Gastrocnemius medialis (tissue), 4 donors: ENCODE measurements at regions not wholly inside any gene's neighbourhood (a gene's known extent, or its start where the extent isn't known, plus 50 kb on each side); places are given as distances from the start of the nearest gene placed in this dataset.
"Not testable (repeated sequence)": the region's sequence is repeated elsewhere in the genome, so short reads cannot be mapped to it uniquely, and the experiment has no call there.

Experiments
- ATAC-seq, 2 donors: fragments of 150-250 bp; one replicate each; pipeline ENCODE4 v1.9.1; 2016
- DNase-seq, 2 donors: peaks; one replicate each; pipeline ENCODE4 v3.0.0-alpha.2; 2019
- H3K27ac ChIP-seq, 4 donors: fragments of 200-600 bp; sonication (generic); 1 replicate in 1 of 4; 2 replicates in 3 of 4; pipeline ENCODE4 v1.5.1; 2016 to 2018; ENCODE audit warnings: mild to moderate bottlenecking in 2 of 4, moderate library complexity in 1 of 4
- H3K27me3 ChIP-seq, 3 donors: fragments of 200-600 bp; sonication (generic) in 2 of 3; 1 replicate in 1 of 3; 2 replicates in 2 of 3; pipeline versions ENCODE4 v1.5.1 to v1.6.0; 2016 to 2019; ENCODE audit warnings: mild to moderate bottlenecking in 1 of 3, moderate library complexity in 1 of 3
- H3K36me3 ChIP-seq, 2 donors: fragments of 200-600 bp; sonication (generic) in 1 of 2; one replicate each; pipeline ENCODE4 v1.5.1; 2017 to 2018
- H3K4me1 ChIP-seq, 2 donors: fragments of 200-600 bp; sonication (generic) in 1 of 2; one replicate each; pipeline ENCODE4 v1.5.1; 2016 to 2017; ENCODE audit warnings: mild to moderate bottlenecking in 2 of 2
- H3K4me3 ChIP-seq, 4 donors: fragments of 200-600 bp; sonication (generic) in 3 of 4; 1 replicate in 1 of 4; 2 replicates in 3 of 4; pipeline ENCODE4 v1.5.1; 2016 to 2019; ENCODE audit warnings: mild to moderate bottlenecking in 2 of 4
- H3K9me3 ChIP-seq, 3 donors: fragments of 200-600 bp; sonication (generic) in 2 of 3; 1 replicate in 1 of 3; 2 replicates in 2 of 3; pipeline ENCODE4 v1.5.1; 2016 to 2019
- POLR2A ChIP-seq, 2 donors: fragments of 450-650 bp; IDR thresholded peaks; one replicate each; pipeline ENCODE4 v1.6.1; 2017; ENCODE audit warnings: antibody characterized with exemption in 2 of 2, mild to moderate bottlenecking in 2 of 2, moderate library complexity in 2 of 2
- in situ Hi-C, 4 donors: fragments of 200-750 bp; cut with MboI; loops; one replicate each; pipeline versions ENCODE4 v1.15.0 to v1.8.0; 2017; ENCODE audit warnings: low sequenced_read_pairs in 4 of 4
- intact Hi-C: fragments of 100-400 bp; cut with DNase I; formaldehyde crosslinking; loops from one replicate; pipeline ENCODE4 v1.15.1; 2023; ENCODE audit warnings: low total_unique reads
- TF ChIP-seq, protein P1 (sequence below), 5 experiments: fragments of 450-650 bp in 3 of 5; fragments of 200-600 bp in 2 of 5; sonication (generic) in 2 of 5; IDR thresholded peaks in 4 of 5; conservative IDR thresholded peaks in 1 of 5; 1 replicate in 4 of 5; 2 replicates in 1 of 5; pipeline ENCODE4 v1.5.1; 2016 to 2019; ENCODE audit warnings: antibody characterized with exemption in 5 of 5, mild to moderate bottlenecking in 3 of 5, moderate library complexity in 3 of 5

DNA sequence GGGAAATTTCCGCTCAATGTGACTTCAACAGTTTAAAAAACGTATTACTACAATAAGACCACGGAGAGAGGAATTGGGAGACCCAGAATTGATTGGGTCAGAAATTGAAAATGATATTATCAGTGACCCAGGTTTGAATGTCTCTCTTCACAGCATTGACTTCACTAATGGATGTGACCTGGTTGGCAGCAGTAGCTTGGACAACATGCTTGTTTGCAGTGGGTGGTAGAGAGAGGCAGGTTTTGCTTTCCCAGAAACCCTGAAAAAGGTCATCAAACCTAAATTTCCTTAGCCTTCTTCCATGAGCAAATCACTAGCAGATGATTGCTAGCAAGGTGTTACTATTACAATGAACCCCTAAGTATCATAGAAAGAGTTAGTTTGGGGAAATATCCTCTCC, 89.7 kb upstream of the ANTXRL start:
- H3K27me3 ChIP-seq = no peaks in the 10 kb centered on the region
- in situ Hi-C loops = no loop called here
- no peaks in the 10 kb centered on the region for H3K4me1 ChIP-seq
- TF ChIP-seq POLR2A (IDR thresholded peaks at IDR 0.05) = no peak
- TF ChIP-seq, protein P1, sequence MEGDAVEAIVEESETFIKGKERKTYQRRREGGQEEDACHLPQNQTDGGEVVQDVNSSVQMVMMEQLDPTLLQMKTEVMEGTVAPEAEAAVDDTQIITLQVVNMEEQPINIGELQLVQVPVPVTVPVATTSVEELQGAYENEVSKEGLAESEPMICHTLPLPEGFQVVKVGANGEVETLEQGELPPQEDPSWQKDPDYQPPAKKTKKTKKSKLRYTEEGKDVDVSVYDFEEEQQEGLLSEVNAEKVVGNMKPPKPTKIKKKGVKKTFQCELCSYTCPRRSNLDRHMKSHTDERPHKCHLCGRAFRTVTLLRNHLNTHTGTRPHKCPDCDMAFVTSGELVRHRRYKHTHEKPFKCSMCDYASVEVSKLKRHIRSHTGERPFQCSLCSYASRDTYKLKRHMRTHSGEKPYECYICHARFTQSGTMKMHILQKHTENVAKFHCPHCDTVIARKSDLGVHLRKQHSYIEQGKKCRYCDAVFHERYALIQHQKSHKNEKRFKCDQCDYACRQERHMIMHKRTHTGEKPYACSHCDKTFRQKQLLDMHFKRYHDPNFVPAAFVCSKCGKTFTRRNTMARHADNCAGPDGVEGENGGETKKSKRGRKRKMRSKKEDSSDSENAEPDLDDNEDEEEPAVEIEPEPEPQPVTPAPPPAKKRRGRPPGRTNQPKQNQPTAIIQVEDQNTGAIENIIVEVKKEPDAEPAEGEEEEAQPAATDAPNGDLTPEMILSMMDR (IDR thresholded peaks at IDR 0.05 in 4 of 5, conservative IDR thresholded peaks at IDR 0.05 in 1 of 5) = no peak
- no peak for ATAC-seq
- intact Hi-C loops = no loop called here
- no peaks in the 10 kb centered on the region for H3K36me3 ChIP-seq
- H3K9me3 ChIP-seq = no peaks in the 10 kb centered on the region
- DNase-seq = no peak
- H3K4me3 ChIP-seq = no peak overlapping the region
- no peak overlapping the region for H3K27ac ChIP-seq

DNA sequence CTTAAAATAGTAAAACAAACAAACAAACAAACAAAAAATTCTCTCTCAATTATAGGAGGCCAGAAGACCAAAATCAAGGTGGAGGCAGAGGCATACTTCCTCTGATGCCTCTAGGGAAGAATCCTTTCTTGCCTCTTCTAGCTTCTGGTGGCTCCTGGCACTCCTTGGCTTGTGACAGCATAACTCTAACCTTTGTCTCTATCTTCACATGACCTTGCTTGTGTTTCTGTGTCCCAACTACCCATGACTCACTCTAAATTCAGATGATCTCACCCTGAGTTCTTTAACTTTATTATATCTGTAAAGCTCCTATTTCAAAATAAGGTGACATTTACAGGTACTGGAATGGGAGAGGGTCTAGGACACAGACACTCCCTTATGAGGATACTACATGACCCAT, 88.3 kb upstream of the ANTXRL start:
- DNase-seq (no peak), ATAC-seq (no peak)
- H3K4me1 ChIP-seq = no peaks in the 10 kb centered on the region
- no peaks in the 10 kb centered on the region for H3K36me3 ChIP-seq
- no peaks in the 10 kb centered on the region for H3K27me3 ChIP-seq
- H3K27ac ChIP-seq = no peak overlapping the region
- H3K4me3 ChIP-seq = no peak overlapping the region
- in situ Hi-C loops = no loop called here
- TF ChIP-seq, protein P1 (IDR thresholded peaks at IDR 0.05 in 4 of 5, conservative IDR thresholded peaks at IDR 0.05 in 1 of 5) = no peak
- no peak for TF ChIP-seq POLR2A (IDR thresholded peaks at IDR 0.05)
- no peaks in the 10 kb centered on the region for H3K9me3 ChIP-seq
- intact Hi-C loops = no loop called here

DNA sequence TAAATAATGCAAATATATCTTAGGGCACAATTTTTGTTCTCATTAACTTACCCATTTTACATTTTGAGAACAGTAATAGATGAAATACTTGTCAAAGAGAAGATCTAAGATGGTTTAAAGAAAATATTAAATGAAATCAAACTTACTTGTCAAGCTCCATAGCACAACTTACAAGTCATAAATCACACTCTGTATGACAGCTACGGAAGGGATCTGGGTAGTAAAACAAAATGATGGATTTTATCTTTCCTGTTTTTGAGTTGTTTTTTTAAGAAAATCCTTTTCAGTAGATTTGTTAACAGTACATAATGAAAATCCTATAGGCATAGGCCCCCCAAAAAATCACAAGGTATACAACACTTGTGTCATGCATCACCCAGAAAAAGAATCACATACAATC, 84.4 kb upstream of the ANTXRL start:
- H3K4me1 ChIP-seq, H3K4me3 ChIP-seq, intact Hi-C loops, H3K36me3 ChIP-seq, DNase-seq, in situ Hi-C loops, H3K9me3 ChIP-seq, ATAC-seq, H3K27ac ChIP-seq, H3K27me3 ChIP-seq: not testable (repeated sequence)

DNA sequence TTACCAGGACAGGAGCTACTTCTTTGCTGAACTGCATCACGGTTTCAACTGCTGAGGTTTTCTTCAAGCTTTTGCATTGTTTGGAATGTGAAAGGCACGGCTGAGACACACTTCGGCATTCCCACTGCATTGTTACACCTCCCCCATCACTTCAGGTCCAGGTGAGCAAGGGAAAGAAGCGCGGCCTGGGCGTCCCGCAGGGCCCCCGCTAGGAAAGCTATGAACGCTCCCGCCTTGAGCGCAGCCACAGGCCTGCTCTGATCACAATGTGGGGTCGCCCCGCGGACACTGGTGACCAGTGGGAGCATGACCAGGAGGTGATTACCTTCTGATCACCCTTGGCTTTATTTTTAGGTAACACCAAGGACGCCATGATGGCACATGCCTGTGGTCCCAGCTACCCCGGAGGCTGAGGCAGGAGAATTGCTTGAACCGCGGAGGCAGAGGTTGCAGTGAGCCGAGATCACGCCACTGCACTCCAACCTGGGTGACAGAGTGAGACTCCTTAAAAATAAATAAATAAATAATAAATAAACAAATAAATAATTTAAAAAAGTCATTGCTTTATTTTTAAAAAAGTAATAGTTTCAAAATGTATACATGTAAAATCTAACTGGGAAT, 82.2 kb upstream of the ANTXRL start:
- H3K4me3 ChIP-seq, ATAC-seq, H3K36me3 ChIP-seq, intact Hi-C loops, DNase-seq, H3K4me1 ChIP-seq, H3K9me3 ChIP-seq, H3K27ac ChIP-seq, H3K27me3 ChIP-seq, in situ Hi-C loops: not testable (repeated sequence)

DNA sequence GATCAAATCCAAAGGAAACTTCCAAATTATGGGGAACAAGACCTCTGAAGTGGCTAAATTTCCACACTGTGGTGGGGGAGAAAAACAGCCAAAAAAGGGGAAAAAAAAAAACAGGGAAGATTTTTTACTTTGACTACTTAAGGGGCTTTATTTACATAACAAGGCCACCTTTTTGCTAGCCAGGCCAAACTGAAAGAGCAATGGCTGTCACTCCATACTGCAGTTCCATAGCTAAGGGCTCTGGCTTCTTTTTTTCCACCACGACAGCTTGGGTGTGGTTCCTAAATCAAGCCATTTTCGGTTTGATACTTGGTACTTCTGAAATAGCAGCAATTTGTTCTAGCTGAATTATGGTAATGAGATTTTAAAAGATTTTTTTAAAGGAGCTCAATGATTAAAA, 76.4 kb upstream of the ANTXRL start:
- H3K4me1 ChIP-seq, H3K27ac ChIP-seq, DNase-seq, H3K4me3 ChIP-seq, in situ Hi-C loops, ATAC-seq, intact Hi-C loops, H3K9me3 ChIP-seq, H3K27me3 ChIP-seq, H3K36me3 ChIP-seq: not testable (repeated sequence)

DNA sequence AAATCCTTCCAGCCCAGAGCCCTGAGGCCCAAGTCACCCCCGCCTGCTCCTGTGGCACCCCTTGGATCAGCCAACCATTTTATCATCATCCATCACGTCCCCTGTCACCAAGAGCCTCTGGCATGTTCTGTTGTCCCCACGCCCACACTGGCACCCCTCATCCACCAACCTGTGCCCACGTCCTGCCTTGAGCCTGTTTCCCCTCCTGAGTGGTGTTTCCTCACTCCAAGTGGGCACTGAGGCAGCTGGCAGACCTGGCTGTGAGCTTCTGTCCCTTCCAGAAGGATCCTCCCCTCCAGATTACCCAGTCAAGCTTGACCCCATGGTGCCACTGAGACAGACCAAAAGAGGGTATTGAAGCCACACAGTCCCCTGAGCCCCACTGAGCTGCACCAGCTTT, 71.4 kb upstream of the ANTXRL start:
- no peaks in the 10 kb centered on the region for H3K27me3 ChIP-seq
- no peak overlapping the region for H3K4me3 ChIP-seq
- intact Hi-C loops (no loop called here), in situ Hi-C loops (no loop called here)
- no peaks in the 10 kb centered on the region for H3K9me3 ChIP-seq
- no peak for ATAC-seq
- H3K27ac ChIP-seq = no peak overlapping the region
- H3K36me3 ChIP-seq = no peaks in the 10 kb centered on the region
- TF ChIP-seq, protein P1 (IDR thresholded peaks at IDR 0.05 in 4 of 5, conservative IDR thresholded peaks at IDR 0.05 in 1 of 5) = no peak
- no peak for TF ChIP-seq POLR2A (IDR thresholded peaks at IDR 0.05)
- no peaks in the 10 kb centered on the region for H3K4me1 ChIP-seq
- no peak for DNase-seq
